ENCODE measurements at regions not wholly inside any gene's neighbourhood (a gene's known extent, or its start where the extent isn't known, plus 50 kb on each side); places are given as distances from the start of the nearest gene placed in this dataset.
"Not testable (repeated sequence)": the region's sequence is repeated elsewhere in the genome, so short reads cannot be mapped to it uniquely, and the experiment has no call there.

GRCh38 chr14:19105551-19105950 lies 138.3 kb downstream of the POTEM start:
- H3K4me3 ChIP-seq; DNase-seq (ENCODE audit: low spot score); H3K27ac ChIP-seq: not testable (repeated sequence)

DNA sequence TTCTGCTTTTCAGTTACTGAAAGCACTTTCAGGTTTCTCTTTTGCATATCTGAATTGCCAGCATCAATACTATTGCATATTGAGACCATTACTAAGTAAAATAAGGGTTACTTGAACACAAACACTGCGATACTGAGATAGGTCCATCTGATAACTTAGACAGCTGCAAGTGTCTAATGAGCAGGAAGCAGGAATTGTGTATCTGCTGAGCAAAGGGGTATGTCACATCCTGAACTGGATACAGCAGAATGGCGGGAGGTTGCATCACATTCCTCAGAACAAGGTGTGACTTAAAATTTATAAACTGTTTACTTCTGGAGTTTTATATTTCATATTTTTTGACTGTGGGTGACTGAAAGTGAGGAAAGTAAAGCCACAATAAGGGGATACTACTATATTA lies 142.7 kb downstream of the POTEM start:
- not testable (repeated sequence) for H3K27ac ChIP-seq; H3K4me3 ChIP-seq; DNase-seq (ENCODE audit: low spot score)

- DNase-seq (ENCODE audit: low spot score); H3K27ac ChIP-seq: not testable (repeated sequence)
Measured at GRCh38 chr14:19120383-19120782, 153.1 kb downstream of the POTEM start.

GRCh38 chr14:19126269-19127051 lies 159.2 kb downstream of the POTEM start:
- H3K4me3 ChIP-seq; DNase-seq (ENCODE audit: low spot score); H3K27ac ChIP-seq: not testable (repeated sequence)

More at GRCh38 chr14:19120383-19120782, 153.1 kb downstream of the POTEM start:
- H3K4me3 ChIP-seq = not testable (repeated sequence)

- H3K27ac ChIP-seq; H3K4me3 ChIP-seq; DNase-seq (ENCODE audit: low spot score): not testable (repeated sequence)
Measured at GRCh38 chr14:19127664-19128435, 160.6 kb downstream of the POTEM start.

DNA sequence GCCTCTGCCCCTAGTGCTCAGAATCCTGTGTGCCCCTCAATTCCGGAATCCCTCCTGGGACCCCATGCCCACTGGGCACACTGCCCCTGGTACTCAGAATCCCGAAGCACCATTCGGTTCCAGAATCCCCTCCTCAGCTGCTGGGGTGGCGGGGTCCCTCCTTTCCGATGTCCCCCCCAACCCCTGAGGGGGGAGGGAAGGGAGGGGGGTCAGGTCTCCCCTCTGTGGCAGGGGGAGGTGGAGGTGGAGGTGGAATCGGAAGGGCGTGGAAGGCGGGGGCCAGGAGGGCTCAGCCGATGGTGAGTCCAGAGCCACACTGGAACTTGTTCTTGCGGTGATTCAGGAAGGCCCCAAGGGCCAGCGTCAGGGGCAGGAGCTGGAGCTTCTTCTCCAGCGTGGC lies 164.3 kb downstream of the POTEM start:
- not testable (repeated sequence) for DNase-seq (ENCODE audit: low spot score); H3K4me3 ChIP-seq; H3K27ac ChIP-seq

DNA sequence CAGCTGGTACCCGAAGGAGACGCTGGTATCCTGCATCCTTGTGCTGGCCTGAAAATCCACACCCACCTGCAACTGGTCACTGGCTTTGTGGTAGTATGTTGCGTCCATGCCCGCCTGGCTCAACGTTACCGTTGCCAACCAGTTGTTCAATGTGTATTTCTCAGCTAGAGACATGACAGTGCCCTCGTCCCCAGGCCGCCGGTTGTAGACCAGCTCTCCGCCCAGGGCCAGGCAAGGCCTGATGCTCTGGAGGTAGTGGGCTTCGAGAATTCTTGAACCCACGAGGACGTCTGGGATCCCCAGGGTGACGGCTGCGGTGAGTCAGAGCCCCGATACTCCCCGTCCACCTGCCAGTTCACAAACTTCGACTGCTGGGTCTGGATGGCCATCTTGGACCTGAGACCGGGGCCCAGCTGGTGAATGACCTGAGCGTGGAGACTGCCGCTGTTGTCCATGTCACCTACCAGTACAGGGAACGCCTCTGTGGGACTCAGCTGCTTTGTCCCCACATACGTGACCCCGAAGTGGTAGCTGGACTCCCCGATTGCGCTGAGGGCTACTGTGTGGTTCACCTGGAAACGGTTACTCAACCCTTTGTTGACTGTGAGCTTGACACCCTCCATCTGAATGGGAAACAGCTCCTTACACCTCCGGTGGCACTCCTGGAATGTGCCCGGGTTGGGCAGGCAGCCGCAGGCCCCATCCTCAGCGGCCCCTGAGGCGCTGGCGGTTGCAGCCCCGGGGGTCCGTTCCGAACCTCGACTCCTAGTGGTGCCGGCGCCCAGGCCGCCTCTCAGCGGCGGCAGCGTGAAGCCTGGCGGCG lies 165.0 kb downstream of the POTEM start:
- H3K4me3 ChIP-seq; DNase-seq (ENCODE audit: low spot score); H3K27ac ChIP-seq: not testable (repeated sequence)

GRCh38 chr14:19132836-19133120 lies 165.5 kb downstream of the POTEM start:
- H3K27ac ChIP-seq; DNase-seq (ENCODE audit: low spot score); H3K4me3 ChIP-seq: not testable (repeated sequence)

- H3K4me3 ChIP-seq; DNase-seq (ENCODE audit: low spot score); H3K27ac ChIP-seq: not testable (repeated sequence)
Measured at GRCh38 chr14:19157106-19157709, 190.0 kb downstream of the POTEM start.

- H3K4me3 ChIP-seq; DNase-seq (ENCODE audit: low spot score); H3K27ac ChIP-seq: not testable (repeated sequence)
Measured at GRCh38 chr14:19158012-19158411, 190.8 kb downstream of the POTEM start.

- not testable (repeated sequence) for H3K4me3 ChIP-seq; DNase-seq (ENCODE audit: low spot score)
Measured at GRCh38 chr14:19158588-19158987, 191.4 kb downstream of the POTEM start.

DNA sequence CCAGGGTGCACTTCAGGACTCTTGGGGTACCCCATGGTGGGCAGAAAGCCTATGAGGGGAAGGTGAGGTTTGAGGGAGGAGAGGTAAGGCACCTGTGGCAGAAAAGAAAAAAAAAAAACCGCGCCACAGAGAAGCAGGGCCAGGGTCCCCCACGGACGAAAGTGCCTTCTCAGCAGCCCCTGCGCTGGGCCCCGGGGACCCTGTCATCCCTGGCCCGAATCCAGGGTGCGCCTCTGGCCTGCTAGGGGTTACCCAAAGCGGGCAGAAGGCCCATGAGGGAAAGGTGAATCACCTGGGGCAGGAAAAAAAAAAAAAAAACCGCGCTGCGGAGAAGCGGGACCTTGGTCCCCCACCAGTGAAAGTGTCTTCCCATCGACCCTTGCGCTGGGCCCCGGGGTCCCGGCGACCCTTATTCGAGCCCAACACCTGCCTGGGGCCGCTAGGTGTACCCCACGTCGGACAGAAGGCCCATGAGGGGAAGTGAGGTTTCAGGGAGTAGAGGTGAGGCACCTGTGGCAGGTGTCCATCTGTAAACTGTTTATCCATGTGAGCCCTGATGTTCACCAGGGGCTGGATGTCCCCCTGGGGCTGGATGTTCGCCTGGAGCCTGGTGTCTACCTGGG lies 191.9 kb downstream of the POTEM start:
- H3K27ac ChIP-seq; DNase-seq (ENCODE audit: low spot score); H3K4me3 ChIP-seq: not testable (repeated sequence)

More at GRCh38 chr14:19158588-19158987, 191.4 kb downstream of the POTEM start:
- not testable (repeated sequence) for H3K27ac ChIP-seq

- not testable (repeated sequence) for H3K4me3 ChIP-seq; H3K27ac ChIP-seq; DNase-seq (ENCODE audit: low spot score)
Measured at GRCh38 chr14:19160379-19160778, 193.1 kb downstream of the POTEM start.

- peak; percentile 16 for DNase-seq (ENCODE audit: low spot score)
- H3K27ac ChIP-seq, H3K4me3 ChIP-seq: not testable (repeated sequence)
Measured at GRCh38 chr14:19161251-19162033, 194.2 kb downstream of the POTEM start.

DNA sequence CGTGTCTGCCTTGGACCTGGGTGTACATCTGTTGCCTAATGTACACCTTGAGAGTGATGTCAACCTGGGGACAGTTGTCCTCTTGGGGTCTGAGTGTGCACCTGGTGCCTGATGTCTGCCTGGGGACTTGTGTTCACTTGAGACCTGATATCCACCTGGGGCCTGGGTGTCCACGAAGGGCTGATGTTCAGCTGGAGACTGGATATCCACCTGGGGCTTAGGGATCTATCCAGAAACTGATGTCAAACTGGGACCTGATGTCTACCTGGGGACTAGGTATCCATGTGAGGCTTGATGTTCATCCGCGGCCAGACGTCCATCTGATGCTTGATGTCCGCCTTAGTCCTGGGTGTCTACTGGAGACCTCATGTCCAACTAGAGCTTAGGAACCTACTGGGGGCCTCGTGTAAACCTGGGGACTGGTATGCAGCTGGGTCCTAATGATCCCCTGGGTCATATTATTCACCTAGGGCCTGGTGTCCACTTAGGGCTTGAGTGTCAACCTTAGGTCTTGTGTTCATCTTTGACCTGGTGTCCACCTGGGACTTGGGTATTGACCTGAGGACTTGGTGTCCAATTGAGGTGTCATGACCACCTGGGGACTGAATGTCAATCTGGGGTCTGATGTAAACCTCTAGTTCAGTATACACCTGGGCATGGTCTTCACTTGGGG lies 194.9 kb downstream of the POTEM start:
- not testable (repeated sequence) for H3K27ac ChIP-seq, H3K4me3 ChIP-seq
- DNase-seq (ENCODE audit: low spot score) = peak; percentile 11

GRCh38 chr14:19162920-19163319 lies 195.7 kb downstream of the POTEM start:
- not testable (repeated sequence) for H3K27ac ChIP-seq; DNase-seq (ENCODE audit: low spot score); H3K4me3 ChIP-seq

DNA sequence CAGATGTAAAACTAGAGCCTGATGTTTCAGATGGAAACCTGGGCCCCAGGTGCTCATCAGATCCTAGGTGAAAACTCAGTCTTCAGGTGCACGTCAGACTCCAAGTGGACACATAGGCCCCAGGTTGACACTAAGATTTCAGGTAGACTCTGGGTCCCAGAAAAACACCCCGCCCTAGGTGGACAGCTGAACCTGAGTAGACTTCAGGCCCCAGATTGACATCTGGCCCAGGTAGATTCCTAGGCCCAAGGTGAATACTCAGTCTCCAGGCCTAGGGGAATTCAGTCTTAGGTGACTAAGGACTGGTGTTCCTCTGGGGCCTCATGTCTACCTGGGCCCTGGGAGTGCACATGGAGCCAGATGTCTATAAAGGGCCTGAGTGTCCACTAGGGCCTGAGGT lies 196.7 kb downstream of the POTEM start:
- H3K4me3 ChIP-seq, H3K27ac ChIP-seq: not testable (repeated sequence)
- peak; percentile 5 for DNase-seq (ENCODE audit: low spot score)
